ENCODE measurements at regions not wholly inside any gene's neighbourhood (a gene's known extent, or its start where the extent isn't known, plus 50 kb on each side); places are given as distances from the start of the nearest gene placed in this dataset.

DNA sequence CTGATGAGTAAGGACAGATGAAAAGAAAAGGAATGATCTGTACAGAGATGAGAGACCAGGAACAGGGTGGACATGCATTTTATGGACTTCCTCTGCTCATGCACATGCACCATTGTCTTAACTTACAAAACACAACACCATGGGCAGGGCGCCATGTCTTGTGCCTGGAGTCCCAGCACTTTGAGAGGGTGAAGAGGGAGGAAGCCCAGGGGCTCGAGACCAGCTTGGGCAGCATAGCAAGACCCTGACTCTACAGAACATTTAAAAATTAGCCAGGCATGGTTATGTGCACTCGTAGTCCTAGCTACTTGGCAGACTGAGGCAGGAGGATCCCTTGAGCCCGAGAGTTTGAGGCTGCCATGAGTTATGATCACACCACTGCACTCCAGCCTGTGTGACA, 86.9 kb downstream of the ZFP36L2 start:
- TF ChIP-seq, protein P1, sequence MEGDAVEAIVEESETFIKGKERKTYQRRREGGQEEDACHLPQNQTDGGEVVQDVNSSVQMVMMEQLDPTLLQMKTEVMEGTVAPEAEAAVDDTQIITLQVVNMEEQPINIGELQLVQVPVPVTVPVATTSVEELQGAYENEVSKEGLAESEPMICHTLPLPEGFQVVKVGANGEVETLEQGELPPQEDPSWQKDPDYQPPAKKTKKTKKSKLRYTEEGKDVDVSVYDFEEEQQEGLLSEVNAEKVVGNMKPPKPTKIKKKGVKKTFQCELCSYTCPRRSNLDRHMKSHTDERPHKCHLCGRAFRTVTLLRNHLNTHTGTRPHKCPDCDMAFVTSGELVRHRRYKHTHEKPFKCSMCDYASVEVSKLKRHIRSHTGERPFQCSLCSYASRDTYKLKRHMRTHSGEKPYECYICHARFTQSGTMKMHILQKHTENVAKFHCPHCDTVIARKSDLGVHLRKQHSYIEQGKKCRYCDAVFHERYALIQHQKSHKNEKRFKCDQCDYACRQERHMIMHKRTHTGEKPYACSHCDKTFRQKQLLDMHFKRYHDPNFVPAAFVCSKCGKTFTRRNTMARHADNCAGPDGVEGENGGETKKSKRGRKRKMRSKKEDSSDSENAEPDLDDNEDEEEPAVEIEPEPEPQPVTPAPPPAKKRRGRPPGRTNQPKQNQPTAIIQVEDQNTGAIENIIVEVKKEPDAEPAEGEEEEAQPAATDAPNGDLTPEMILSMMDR (conservative IDR thresholded peaks at IDR 0.05; ENCODE audit: low read depth, low read length), result no peak
- TF ChIP-seq EZH2 (IDR thresholded peaks at IDR 0.05; ENCODE audit: borderline replicate concordance, low read depth, low read length, poor library complexity, severe bottlenecking), result no peak
- DNase-seq (ENCODE audit: low spot score), result no peak
- Histone ChIP-seq H3K36me3 (ENCODE audit: insufficient read depth, low read length, poor library complexity, severe bottlenecking) (no peaks in the 10 kb centered on the region), H3K27ac (ENCODE audit: low read depth, low read length, poor library complexity, severe bottlenecking) (no peak overlapping the region), H3K27me3 (replicated peaks; ENCODE audit: insufficient read depth, low read depth, low read length, poor library complexity) (no peaks in the 10 kb centered on the region), H3K4me3 (ENCODE audit: low read depth, low read length, poor library complexity, severe bottlenecking) (no peak overlapping the region), H3K9me3 (ENCODE audit: low read depth, low read length, poor library complexity, severe bottlenecking) (no peaks in the 10 kb centered on the region), H3K4me1 (ENCODE audit: insufficient read depth, low read length, poor library complexity, severe bottlenecking) (no peaks in the 10 kb centered on the region)
- no TSS peak for BruUV-seq (replicated peaks)
- intact Hi-C loops (cut with micrococcal nuclease; ENCODE audit: unreplicated experiment), result no loop called here
- POLR2A ChIA-PET (ENCODE audit: low non-redundant PET), result interaction anchor here (0.7 kb wide), 1 partner anchor 98 kb away, joined by 3 read pairs; no protein-coding TSS in a partner anchor
- CTCF ChIA-PET, result no interaction called here

GRCh38 chr2:43138441-43138840, 88.0 kb downstream of the ZFP36L2 start:
- Histone ChIP-seq H3K9me3 (ENCODE audit: low read depth, low read length, poor library complexity, severe bottlenecking) (no peaks in the 10 kb centered on the region), H3K36me3 (ENCODE audit: insufficient read depth, low read length, poor library complexity, severe bottlenecking) (no peaks in the 10 kb centered on the region), H3K27me3 (replicated peaks; ENCODE audit: insufficient read depth, low read depth, low read length, poor library complexity) (no peaks in the 10 kb centered on the region), H3K27ac (ENCODE audit: low read depth, low read length, poor library complexity, severe bottlenecking) (no peak overlapping the region), H3K4me1 (ENCODE audit: insufficient read depth, low read length, poor library complexity, severe bottlenecking) (no peaks in the 10 kb centered on the region), H3K4me3 (ENCODE audit: low read depth, low read length, poor library complexity, severe bottlenecking) (no peak overlapping the region)
- intact Hi-C loops (cut with micrococcal nuclease; ENCODE audit: unreplicated experiment), result no loop called here
- BruUV-seq (replicated peaks), result no TSS peak
- no peak for TF ChIP-seq EZH2 (IDR thresholded peaks at IDR 0.05; ENCODE audit: borderline replicate concordance, low read depth, low read length, poor library complexity, severe bottlenecking)
- TF ChIP-seq, protein P1 (conservative IDR thresholded peaks at IDR 0.05; ENCODE audit: low read depth, low read length), result no peak
- POLR2A ChIA-PET (ENCODE audit: low non-redundant PET), result interaction anchor here (0.7 kb wide), 1 partner anchor 492 kb away, joined by 5 read pairs; no protein-coding TSS in a partner anchor
- CTCF ChIA-PET, result no interaction called here
- no peak for DNase-seq (ENCODE audit: low spot score)

GRCh38 chr2:43136876-43137275, 89.5 kb downstream of the ZFP36L2 start:
- H3K9me3 ChIP-seq (ENCODE audit: low read depth, low read length, poor library complexity, severe bottlenecking), result no peaks in the 10 kb centered on the region
- TF ChIP-seq EZH2 (IDR thresholded peaks at IDR 0.05; ENCODE audit: borderline replicate concordance, low read depth, low read length, poor library complexity, severe bottlenecking), result no peak
- TF ChIP-seq, protein P1 (conservative IDR thresholded peaks at IDR 0.05; ENCODE audit: low read depth, low read length), result no peak
- ChIA-PET POLR2A (ENCODE audit: low non-redundant PET) (no interaction called here), CTCF (no interaction called here)
- DNase-seq (ENCODE audit: low spot score), result no peak
- H3K4me1 ChIP-seq (ENCODE audit: insufficient read depth, low read length, poor library complexity, severe bottlenecking), result no peaks in the 10 kb centered on the region
- no peaks in the 10 kb centered on the region for H3K36me3 ChIP-seq (ENCODE audit: insufficient read depth, low read length, poor library complexity, severe bottlenecking)
- no peaks in the 10 kb centered on the region for H3K27me3 ChIP-seq (replicated peaks; ENCODE audit: insufficient read depth, low read depth, low read length, poor library complexity)
- H3K4me3 ChIP-seq (ENCODE audit: low read depth, low read length, poor library complexity, severe bottlenecking), result no peak overlapping the region
- no peak overlapping the region for H3K27ac ChIP-seq (ENCODE audit: low read depth, low read length, poor library complexity, severe bottlenecking)
- intact Hi-C loops (cut with micrococcal nuclease; ENCODE audit: unreplicated experiment), result no loop called here
- BruUV-seq (replicated peaks), result no TSS peak
